CD8-positive, alpha-beta memory T cell (primary cell): ENCODE measurements at regions not wholly inside any gene's neighbourhood (a gene's known extent, or its start where the extent isn't known, plus 50 kb on each side); places are given as distances from the start of the nearest gene placed in this dataset.

Source experiments
- CTCF ChIA-PET: fragments of 350-600 bp; sonication (Branson Sonifier 250); formaldehyde crosslinking; loops from one replicate; lab custom pipeline; 2021; ENCODE audit warnings: antibody characterized with exemption; lab: Charles Lee
- POLR2A ChIA-PET: fragments of 350-600 bp; sonication (Branson Sonifier 250); formaldehyde crosslinking; loops from one replicate; lab custom pipeline; 2021; ENCODE audit warnings: antibody characterized with exemption; lab: Charles Lee
- DNase-seq, 5 donors: peaks; one replicate each; pipeline versions ENCODE4 v3.0.0 to v3.0.0-alpha.2; 2020 to 2022; ENCODE audit warnings: mixed read lengths in 1 of 5
- H3K27ac ChIP-seq: one replicate; pipeline ENCODE4 v1.7.0; 2013; ENCODE audit warnings: low read depth, mild to moderate bottlenecking, low read length, moderate library complexity
- H3K27me3 ChIP-seq: 2 replicates; pipeline ENCODE4 v1.7.0; 2013; ENCODE audit warnings: low read length, mild to moderate bottlenecking; ENCODE audit not compliant: insufficient read depth, poor library complexity, severe bottlenecking
- H3K36me3 ChIP-seq: 2 replicates; pipeline ENCODE4 v1.7.0; 2013; ENCODE audit warnings: mild to moderate bottlenecking, low read length, moderate library complexity; ENCODE audit not compliant: insufficient read depth
- H3K4me1 ChIP-seq: 2 replicates; pipeline ENCODE4 v1.7.0; 2013; ENCODE audit warnings: mild to moderate bottlenecking, low read length, moderate library complexity; ENCODE audit not compliant: insufficient read depth
- H3K4me3 ChIP-seq: 2 replicates; pipeline ENCODE4 v1.7.0; 2013; ENCODE audit warnings: mild to moderate bottlenecking, low read length
- H3K9me3 ChIP-seq: 2 replicates; pipeline ENCODE4 v1.7.0; 2013; ENCODE audit warnings: mild to moderate bottlenecking, low read length
- H3K27ac Mint-ChIP-seq, 8 donors: one replicate each; pipeline ENCODE4 v1.8.0; 2020 to 2021; ENCODE audit warnings: mixed read lengths in 8 of 8, mild to moderate bottlenecking in 6 of 8, inconsistent platforms in 3 of 8, moderate library complexity in 3 of 8
- H3K27me3 Mint-ChIP-seq, 2 donors: one replicate each; pipeline ENCODE4 v1.8.0; 2020 to 2021; ENCODE audit warnings: mixed read lengths in 2 of 2, mild to moderate bottlenecking in 1 of 2, moderate library complexity in 1 of 2
- H3K36me3 Mint-ChIP-seq, 3 donors: one replicate each; pipeline ENCODE4 v1.8.0; 2020 to 2021; ENCODE audit warnings: mixed read lengths in 3 of 3, inconsistent platforms in 1 of 3, mild to moderate bottlenecking in 1 of 3
- H3K4me1 Mint-ChIP-seq, 3 donors: one replicate each; pipeline ENCODE4 v1.8.0; 2020 to 2021; ENCODE audit warnings: mixed read lengths in 3 of 3, inconsistent platforms in 1 of 3, mild to moderate bottlenecking in 1 of 3
- H3K4me3 Mint-ChIP-seq, 7 donors: one replicate each; pipeline ENCODE4 v1.8.0; 2020 to 2021; ENCODE audit warnings: mixed read lengths in 7 of 7, mild to moderate bottlenecking in 6 of 7, moderate library complexity in 4 of 7, inconsistent platforms in 2 of 7
- H3K9me3 Mint-ChIP-seq, 5 donors: one replicate each; pipeline ENCODE4 v1.8.0; 2020 to 2022; ENCODE audit warnings: mixed read lengths in 5 of 5, mild to moderate bottlenecking in 3 of 5, moderate library complexity in 2 of 5, inconsistent platforms in 1 of 5

DNA sequence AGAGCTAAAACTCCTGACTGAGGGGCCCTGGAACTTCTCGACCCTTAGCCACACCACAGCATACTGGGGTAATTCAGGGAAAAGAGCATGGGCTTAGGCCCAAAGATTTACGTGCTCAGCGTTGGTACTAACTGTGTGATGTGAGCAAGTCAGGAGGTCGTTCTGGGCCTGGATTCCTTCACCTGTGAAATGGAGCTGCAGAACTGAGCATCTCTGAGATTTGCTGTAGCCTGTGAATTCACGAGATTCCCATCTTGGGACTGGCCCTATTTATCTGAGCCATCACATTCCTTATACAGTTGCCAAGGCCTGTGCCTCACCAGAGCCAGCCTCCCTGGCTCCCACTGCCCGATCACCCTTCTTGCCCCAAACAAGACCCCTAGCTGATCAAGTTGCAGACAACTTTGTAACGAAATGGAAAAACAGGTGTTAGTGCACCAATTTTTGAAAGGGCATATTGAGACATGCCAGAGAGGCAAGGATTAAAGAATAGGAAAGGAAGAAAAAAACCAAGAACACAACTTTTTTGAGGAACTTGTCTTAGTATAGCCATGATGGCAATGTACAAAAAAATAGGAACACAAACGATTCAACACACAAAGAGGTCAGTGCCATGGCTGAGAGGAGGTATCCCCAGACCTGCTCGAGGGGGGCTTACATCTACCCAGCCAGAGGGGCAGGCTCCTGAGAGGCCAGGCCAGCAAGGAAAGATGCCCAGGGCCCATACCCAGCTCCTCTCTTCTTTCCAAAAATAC is 323.0 kb upstream of the JARID2 start:
- H3K4me1 ChIP-seq = no peaks in the 10 kb centered on the region
- ChIA-PET CTCF (interaction anchor here (0.5 to 1.0 kb wide), 2 partner anchors 28 kb away, joined by 3 read pairs; no protein-coding TSS in a partner anchor), POLR2A (no interaction called here)
- no peaks in the 10 kb centered on the region for H3K4me1 Mint-ChIP-seq
- H3K27ac Mint-ChIP-seq = no peak overlapping the region
- no peak overlapping the region for H3K27ac ChIP-seq
- H3K27me3 ChIP-seq = no peaks in the 10 kb centered on the region
- no peak overlapping the region for H3K4me3 ChIP-seq
- peaks cover 0 to 3% of the 10 kb centered on the region in 2 donors for H3K27me3 Mint-ChIP-seq
- H3K4me3 Mint-ChIP-seq = no peak overlapping the region
- DNase-seq = no peak
- no peaks in the 10 kb centered on the region for H3K36me3 Mint-ChIP-seq
- no peaks in the 10 kb centered on the region for H3K9me3 ChIP-seq
- H3K36me3 ChIP-seq = no peaks in the 10 kb centered on the region
- H3K9me3 Mint-ChIP-seq = no peaks in the 10 kb centered on the region

DNA sequence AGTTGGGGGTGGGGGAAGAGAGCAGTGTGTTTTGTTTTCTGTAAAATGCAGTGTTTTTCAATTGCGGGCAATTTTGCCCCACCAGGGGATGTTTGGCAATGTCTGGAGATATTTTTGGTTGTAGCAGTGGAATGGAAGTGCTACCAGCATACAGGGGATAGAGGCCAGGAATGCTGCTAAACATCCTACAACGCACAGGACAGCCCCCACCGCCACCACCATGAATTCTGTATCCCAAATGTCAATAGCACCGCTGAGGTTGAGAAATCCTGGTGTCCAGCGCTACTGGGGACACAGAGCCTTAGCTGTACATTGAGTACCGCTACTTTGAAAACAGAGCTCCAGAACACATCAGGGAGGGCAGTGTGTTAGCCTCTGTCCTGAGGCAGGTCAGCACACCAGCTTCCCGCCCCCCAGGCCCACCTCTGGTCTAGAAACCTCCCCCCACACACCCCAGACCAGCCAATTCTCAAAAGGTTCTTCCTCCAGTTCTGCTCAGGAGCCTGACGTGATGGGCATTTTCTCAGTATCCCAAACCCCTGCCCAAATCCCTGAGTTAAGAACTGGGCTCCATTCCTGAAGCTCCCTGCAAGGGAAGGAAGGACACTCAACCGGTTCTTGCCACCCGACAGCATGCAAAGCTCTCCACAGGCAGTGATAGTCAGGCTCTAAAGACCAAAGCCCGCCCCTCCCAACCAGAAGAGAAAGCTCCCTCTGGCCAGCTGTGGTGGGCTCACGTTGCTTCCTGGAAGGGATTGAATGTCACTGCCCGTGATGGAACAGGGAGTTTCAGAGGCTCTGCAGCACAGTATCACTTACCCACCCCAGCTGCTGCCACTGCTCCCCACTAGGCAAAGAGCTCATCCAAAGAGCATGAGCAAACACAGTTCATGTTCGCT is 321.5 kb upstream of the JARID2 start:
- Histone ChIP-seq H3K4me1 (no peaks in the 10 kb centered on the region), H3K27ac (no peak overlapping the region), H3K9me3 (no peaks in the 10 kb centered on the region), H3K36me3 (no peaks in the 10 kb centered on the region), H3K4me3 (no peak overlapping the region), H3K27me3 (no peaks in the 10 kb centered on the region)
- Mint-ChIP-seq H3K4me3 (no peak overlapping the region), H3K9me3 (no peaks in the 10 kb centered on the region), H3K36me3 (no peaks in the 10 kb centered on the region), H3K4me1 (no peaks in the 10 kb centered on the region), H3K27ac (peak overlapping the region in 1 of 8 donors; percentile 60), H3K27me3 (peaks cover 0 to 4% of the 10 kb centered on the region in 2 donors)
- no peak for DNase-seq
- CTCF ChIA-PET = no interaction called here
- POLR2A ChIA-PET = interaction anchor here (0.5 kb wide), 1 partner anchor 53 kb away, joined by 5 read pairs; no protein-coding TSS in a partner anchor

DNA sequence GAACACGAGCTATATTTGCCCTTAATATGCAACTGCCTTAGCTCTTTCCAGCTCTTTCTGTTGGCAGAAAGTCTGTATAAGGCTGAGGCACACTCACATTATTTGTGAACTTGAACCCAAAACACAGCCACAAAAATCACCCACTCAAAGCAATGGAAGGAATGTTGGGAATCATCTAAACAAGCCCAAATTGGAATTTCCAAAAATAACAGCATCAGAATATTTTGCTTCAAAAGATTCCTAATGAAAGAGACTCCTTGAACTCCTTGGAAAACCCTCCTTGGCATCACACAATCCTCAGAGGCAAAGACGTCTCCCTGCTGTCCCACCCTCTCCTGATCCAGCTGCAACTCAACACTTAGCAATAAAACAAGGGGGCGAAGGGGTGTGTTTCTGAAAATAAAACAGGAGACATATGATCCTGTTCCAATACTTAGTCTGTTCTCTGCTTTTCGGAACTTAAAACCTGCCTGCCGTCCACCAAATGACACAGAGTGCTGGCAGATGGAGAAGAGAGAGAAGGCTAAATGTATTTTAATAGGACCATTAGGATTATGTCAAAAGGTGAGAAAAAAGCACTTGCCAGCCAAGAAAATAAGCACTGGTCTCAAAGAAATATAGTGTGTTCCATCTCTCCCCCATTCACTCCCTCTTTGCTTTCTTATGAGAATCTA is 320.7 kb upstream of the JARID2 start:
- no peaks in the 10 kb centered on the region for H3K36me3 ChIP-seq
- H3K9me3 ChIP-seq = no peaks in the 10 kb centered on the region
- H3K9me3 Mint-ChIP-seq = no peaks in the 10 kb centered on the region
- no peaks in the 10 kb centered on the region for H3K4me1 ChIP-seq
- no peaks in the 10 kb centered on the region for H3K27me3 ChIP-seq
- peaks cover 0 to 4% of the 10 kb centered on the region in 2 donors for H3K27me3 Mint-ChIP-seq
- no peak overlapping the region for H3K27ac ChIP-seq
- no peaks in the 10 kb centered on the region for H3K36me3 Mint-ChIP-seq
- no peak overlapping the region for H3K4me3 Mint-ChIP-seq
- CTCF ChIA-PET = no interaction called here
- peaks cover 0 to 2% (median 1%) of the 10 kb centered on the region in 3 donors for H3K4me1 Mint-ChIP-seq
- H3K4me3 ChIP-seq = no peak overlapping the region
- H3K27ac Mint-ChIP-seq = peak overlapping the region in 1 of 8 donors; percentile 6
- DNase-seq = no peak
- POLR2A ChIA-PET = interaction anchor here (0.5 kb wide), 1 partner anchor 54 kb away, joined by 5 read pairs; no protein-coding TSS in a partner anchor

DNA sequence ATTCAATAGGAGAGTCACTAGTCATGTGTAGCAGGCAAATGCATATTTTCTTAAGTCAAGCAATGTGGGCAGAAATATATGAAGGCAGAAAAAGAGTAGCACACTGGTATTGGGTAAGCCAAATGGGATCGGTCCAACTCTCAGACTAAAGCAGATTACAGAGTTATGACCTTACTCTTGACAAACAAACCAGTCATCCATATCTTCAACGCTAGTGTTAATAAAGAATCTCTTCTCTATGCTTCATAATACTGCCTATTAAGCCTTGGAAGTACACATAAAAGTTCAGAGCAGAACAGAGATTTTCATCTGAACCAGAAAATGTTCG is 320.2 kb upstream of the JARID2 start:
- POLR2A ChIA-PET = no interaction called here

DNA sequence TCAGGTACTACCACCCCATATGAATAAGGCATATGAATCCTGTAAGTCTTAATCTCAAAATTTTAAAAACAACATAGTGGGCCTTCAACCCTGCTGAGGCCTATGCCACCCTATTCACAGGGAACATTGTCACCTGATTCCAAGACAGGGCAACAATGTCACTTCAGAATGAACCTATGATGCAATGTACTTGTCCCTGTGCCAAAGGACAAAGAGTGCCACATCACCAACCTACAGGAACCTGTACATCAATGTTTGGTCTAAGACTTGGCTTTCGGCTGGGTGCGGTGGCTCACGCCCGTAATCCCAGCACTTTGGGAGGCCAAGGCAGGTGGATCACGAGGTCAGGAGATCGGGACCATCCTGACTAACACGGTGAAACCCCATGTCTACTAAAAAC is 318.5 kb upstream of the JARID2 start:
- peaks cover 0 to 6% of the 10 kb centered on the region in 2 donors for H3K27me3 Mint-ChIP-seq
- Histone ChIP-seq H3K4me3 (no peak overlapping the region), H3K4me1 (no peaks in the 10 kb centered on the region), H3K9me3 (no peaks in the 10 kb centered on the region), H3K27ac (no peak overlapping the region), H3K36me3 (no peaks in the 10 kb centered on the region), H3K27me3 (no peaks in the 10 kb centered on the region)
- no peaks in the 10 kb centered on the region for H3K36me3 Mint-ChIP-seq
- H3K4me3 Mint-ChIP-seq = no peak overlapping the region
- CTCF ChIA-PET = no interaction called here
- H3K4me1 Mint-ChIP-seq = peaks cover 1 to 8% (median 4%) of the 10 kb centered on the region in 3 donors
- no peaks in the 10 kb centered on the region for H3K9me3 Mint-ChIP-seq
- H3K27ac Mint-ChIP-seq = no peak overlapping the region
- no peak for DNase-seq
- POLR2A ChIA-PET = no interaction called here

More for the DNA sequence above, 320.2 kb upstream of the JARID2 start:
- H3K9me3 Mint-ChIP-seq = no peaks in the 10 kb centered on the region
- DNase-seq = no peak
- no peak overlapping the region for H3K27ac Mint-ChIP-seq
- no peak overlapping the region for H3K4me3 Mint-ChIP-seq
- H3K4me1 ChIP-seq = no peaks in the 10 kb centered on the region
- no peak overlapping the region for H3K4me3 ChIP-seq
- CTCF ChIA-PET = no interaction called here
- no peaks in the 10 kb centered on the region for H3K36me3 ChIP-seq
- no peaks in the 10 kb centered on the region for H3K27me3 ChIP-seq
- no peak overlapping the region for H3K27ac ChIP-seq
- no peaks in the 10 kb centered on the region for H3K36me3 Mint-ChIP-seq
- peaks cover 1 to 7% (median 3%) of the 10 kb centered on the region in 3 donors for H3K4me1 Mint-ChIP-seq
- H3K27me3 Mint-ChIP-seq = peaks cover 0 to 8% of the 10 kb centered on the region in 2 donors
- H3K9me3 ChIP-seq = no peaks in the 10 kb centered on the region

DNA sequence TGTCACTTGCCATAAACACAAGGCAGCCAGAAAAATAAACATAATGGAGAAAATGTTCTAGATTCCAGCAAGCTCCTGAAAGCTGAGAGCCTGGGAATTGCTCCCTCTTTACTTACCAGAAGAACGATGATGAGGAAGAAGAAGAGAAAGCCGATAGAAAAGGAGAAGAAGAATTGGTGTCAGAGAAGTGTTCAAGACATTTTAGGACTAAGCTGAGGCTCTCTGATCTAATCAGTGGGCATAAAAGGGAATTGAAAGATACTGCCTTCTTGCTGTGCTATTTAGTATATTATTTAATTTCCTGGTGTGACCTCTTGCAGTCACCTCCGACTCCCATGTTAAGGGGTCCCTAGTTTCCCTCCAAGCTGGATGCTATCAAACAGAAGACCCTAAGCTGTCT is 316.6 kb upstream of the JARID2 start:
- peaks cover 1 to 8% (median 4%) of the 10 kb centered on the region in 3 donors for H3K4me1 Mint-ChIP-seq
- Histone ChIP-seq H3K36me3 (no peaks in the 10 kb centered on the region), H3K4me3 (no peak overlapping the region), H3K27ac (no peak overlapping the region), H3K9me3 (no peaks in the 10 kb centered on the region), H3K4me1 (no peaks in the 10 kb centered on the region), H3K27me3 (no peaks in the 10 kb centered on the region)
- H3K4me3 Mint-ChIP-seq = no peak overlapping the region
- H3K36me3 Mint-ChIP-seq = no peaks in the 10 kb centered on the region
- POLR2A ChIA-PET = no interaction called here
- no peaks in the 10 kb centered on the region for H3K9me3 Mint-ChIP-seq
- CTCF ChIA-PET = no interaction called here
- H3K27me3 Mint-ChIP-seq = peaks cover 0 to 6% of the 10 kb centered on the region in 2 donors
- DNase-seq = no peak
- no peak overlapping the region for H3K27ac Mint-ChIP-seq

DNA sequence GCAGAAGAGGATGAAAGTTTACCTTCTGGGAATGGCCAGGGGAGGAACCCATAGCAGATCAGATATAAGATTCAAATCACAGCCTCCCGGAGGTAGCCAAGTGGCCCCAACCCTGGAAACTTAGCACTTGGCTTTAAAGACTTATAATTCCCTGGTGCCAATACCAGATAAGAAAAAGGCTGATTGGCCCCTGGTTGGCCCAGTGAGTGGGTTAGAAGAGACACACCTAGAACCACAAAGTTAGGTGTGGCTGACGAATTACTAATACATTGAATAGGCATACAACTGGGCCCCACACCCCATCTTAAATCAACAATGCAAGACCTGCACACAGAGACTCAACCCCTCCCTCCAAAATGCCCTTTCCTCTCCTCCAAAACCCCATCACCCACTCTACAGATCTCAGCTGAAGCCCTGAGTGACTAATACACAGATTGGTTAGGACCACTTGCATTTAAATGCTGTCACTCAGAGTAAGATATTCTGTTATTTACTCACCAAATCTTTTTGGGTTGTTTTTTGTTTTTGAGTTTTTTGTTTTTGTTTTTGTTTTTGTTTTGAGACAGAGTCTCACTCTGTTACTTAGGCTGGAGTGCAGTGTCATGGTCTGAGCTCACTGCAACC is 315.4 kb upstream of the JARID2 start:
- H3K27ac Mint-ChIP-seq = no peak overlapping the region

More for the DNA sequence above, 315.4 kb upstream of the JARID2 start:
- CTCF ChIA-PET = no interaction called here
- peaks cover 1 to 8% (median 4%) of the 10 kb centered on the region in 3 donors for H3K4me1 Mint-ChIP-seq
- H3K4me3 Mint-ChIP-seq = no peak overlapping the region
- no peak for DNase-seq
- Histone ChIP-seq H3K4me1 (no peaks in the 10 kb centered on the region), H3K36me3 (no peaks in the 10 kb centered on the region), H3K27me3 (no peaks in the 10 kb centered on the region), H3K27ac (no peak overlapping the region), H3K4me3 (no peak overlapping the region), H3K9me3 (no peaks in the 10 kb centered on the region)
- H3K27me3 Mint-ChIP-seq = peaks cover 0 to 6% of the 10 kb centered on the region in 2 donors
- H3K36me3 Mint-ChIP-seq = no peaks in the 10 kb centered on the region
- POLR2A ChIA-PET = no interaction called here
- no peaks in the 10 kb centered on the region for H3K9me3 Mint-ChIP-seq
